HG03159 (cell line): ENCODE measurements at regions not wholly inside any gene's neighbourhood (a gene's known extent, or its start where the extent isn't known, plus 50 kb on each side); places are given as distances from the start of the nearest gene placed in this dataset.

Source experiments
- ATAC-seq: cut with Tn5 transposase; IDR thresholded peaks from one replicate; pipeline ENCODE4 v1.9.1; 2021; ENCODE audit warnings: mild to moderate bottlenecking, moderate library complexity; ENCODE audit not compliant: unreplicated experiment

GRCh38 chr10:123587110-123587509 is 79.0 kb upstream of the GPR26 start:
- ATAC-seq = no peak

GRCh38 chr10:123588386-123588914 is 77.7 kb upstream of the GPR26 start:
- no peak for ATAC-seq

GRCh38 chr10:123595661-123596060 is 70.5 kb upstream of the GPR26 start:
- ATAC-seq = no peak

- ATAC-seq = no peak
Measured at GRCh38 chr10:123597676-123598075, 68.5 kb upstream of the GPR26 start.

- ATAC-seq = no peak
Measured at GRCh38 chr10:123599366-123599849, 66.7 kb upstream of the GPR26 start.

GRCh38 chr10:123600177-123600576 is 66.0 kb upstream of the GPR26 start:
- ATAC-seq = no peak

GRCh38 chr10:123603130-123603529 is 63.0 kb upstream of the GPR26 start:
- no peak for ATAC-seq

GRCh38 chr10:123604506-123604905 is 61.6 kb upstream of the GPR26 start:
- no peak for ATAC-seq

GRCh38 chr10:123606006-123606405 is 60.1 kb upstream of the GPR26 start:
- no peak for ATAC-seq

GRCh38 chr10:123606955-123607354 is 59.2 kb upstream of the GPR26 start:
- no peak for ATAC-seq

- ATAC-seq = no peak
Measured at GRCh38 chr10:123607386-123607785, 58.8 kb upstream of the GPR26 start.

GRCh38 chr10:123608047-123608446 is 58.1 kb upstream of the GPR26 start:
- ATAC-seq = no peak

GRCh38 chr10:123611243-123611642 is 54.9 kb upstream of the GPR26 start:
- ATAC-seq = no peak

GRCh38 chr10:123611876-123612275 is 54.3 kb upstream of the GPR26 start:
- no peak for ATAC-seq

GRCh38 chr10:123613346-123613850 is 52.8 kb upstream of the GPR26 start:
- ATAC-seq = no peak

- no peak for ATAC-seq
Measured at GRCh38 chr10:123614888-123615287, 51.3 kb upstream of the GPR26 start.
